Cerebellar cortex (tissue), 1 donor: ENCODE measurements at regions not wholly inside any gene's neighbourhood (a gene's known extent, or its start where the extent isn't known, plus 50 kb on each side); places are given as distances from the start of the nearest gene placed in this dataset.

Experiments used
- DNase-seq: peaks from one replicate; pipeline ENCODE4 v3.0.0-alpha.2; 2015; ENCODE audit warnings: low spot score

- DNase-seq, result no peak
These were observed 98.6 kb downstream of the INSIG2 start for GRCh38 chr2:118186858-118187254.

- peak; percentile 16 for DNase-seq
These were observed 98.0 kb downstream of the INSIG2 start for GRCh38 chr2:118186110-118186857.

- DNase-seq, result peak; percentile 3
These were observed 97.2 kb downstream of the INSIG2 start for GRCh38 chr2:118185210-118186109.

- no peak for DNase-seq
These were observed 95.1 kb downstream of the INSIG2 start for GRCh38 chr2:118183381-118183780.

- DNase-seq, result no peak
These were observed 91.2 kb downstream of the INSIG2 start for GRCh38 chr2:118179445-118179844.

GRCh38 chr2:118177884-118178283, 89.6 kb downstream of the INSIG2 start:
- no peak for DNase-seq

GRCh38 chr2:118177318-118177717, 89.0 kb downstream of the INSIG2 start:
- DNase-seq, result no peak

- no peak for DNase-seq
These were observed 88.3 kb downstream of the INSIG2 start for GRCh38 chr2:118176601-118177000.

GRCh38 chr2:118171546-118171945, 83.3 kb downstream of the INSIG2 start:
- no peak for DNase-seq

- no peak for DNase-seq
These were observed 81.2 kb downstream of the INSIG2 start for GRCh38 chr2:118169359-118170005.

GRCh38 chr2:118168615-118169014, 80.3 kb downstream of the INSIG2 start:
- DNase-seq, result no peak

- no peak for DNase-seq
These were observed 78.8 kb downstream of the INSIG2 start for GRCh38 chr2:118167026-118167425.

- no peak for DNase-seq
These were observed 78.0 kb downstream of the INSIG2 start for GRCh38 chr2:118166242-118166641.

GRCh38 chr2:118165595-118165994, 77.3 kb downstream of the INSIG2 start:
- no peak for DNase-seq
